Spleen (tissue), 7 donors: ENCODE measurements at regions not wholly inside any gene's neighbourhood (a gene's known extent, or its start where the extent isn't known, plus 50 kb on each side); places are given as distances from the start of the nearest gene placed in this dataset.

Source experiments
- POLR2A ChIP-seq, 3 donors: fragments of 450-650 bp; IDR thresholded peaks; one replicate each; pipeline ENCODE4 v1.5.1; 2017; ENCODE audit warnings: antibody characterized with exemption in 3 of 3, mild to moderate bottlenecking in 1 of 3
- POLR2AphosphoS5 ChIP-seq, 3 donors: sonication (generic); formaldehyde crosslinking; IDR thresholded peaks; one replicate each; pipeline ENCODE4 v1.5.1; 2017; ENCODE audit warnings: antibody characterized with exemption in 3 of 3
- TF ChIP-seq, protein P1 (sequence below), 11 experiments: fragments of 200-600 bp in 7 of 11; fragments of 450-650 bp in 4 of 11; sonication (generic) in 4 of 11; IDR thresholded peaks in 8 of 11; conservative IDR thresholded peaks in 3 of 11; 1 replicate in 7 of 11; 2 replicates in 4 of 11; pipeline versions ENCODE4 v1.4.0 to v1.8.0; 2016 to 2021; ENCODE audit warnings: antibody characterized with exemption in 11 of 11, inconsistent platforms in 4 of 11, mild to moderate bottlenecking in 1 of 11
- donor health status: DM: no; HTN: no; CAD: no; lungs with moderate emphysema.
- donor health status: DM: no; HTN: no; CAD: no.
- donor health status: DM: no; HTN: no; CAD: no.

DNA sequence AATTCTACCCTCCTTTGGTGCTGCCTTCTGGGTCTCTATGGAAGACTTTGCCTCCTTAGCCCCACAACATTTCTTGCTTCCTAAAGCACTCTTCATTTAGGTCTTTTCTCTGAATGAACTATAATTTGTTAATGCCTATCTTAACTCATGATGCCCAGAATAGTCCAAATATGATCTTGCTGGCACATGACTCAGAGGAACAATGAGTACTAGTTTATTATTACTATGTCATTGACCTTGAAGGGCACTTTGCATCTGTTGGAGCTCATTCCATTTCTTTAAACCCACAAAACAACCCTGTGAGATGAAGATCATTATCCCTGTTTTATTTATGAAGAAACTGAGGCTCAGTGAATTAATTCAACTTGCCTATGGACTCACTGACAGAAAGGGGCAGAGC is 320.2 kb upstream of the PLET1 start:
- TF ChIP-seq POLR2AphosphoS5 (IDR thresholded peaks at IDR 0.05) (no peak), POLR2A (IDR thresholded peaks at IDR 0.05) (no peak)
- TF ChIP-seq, protein P1, sequence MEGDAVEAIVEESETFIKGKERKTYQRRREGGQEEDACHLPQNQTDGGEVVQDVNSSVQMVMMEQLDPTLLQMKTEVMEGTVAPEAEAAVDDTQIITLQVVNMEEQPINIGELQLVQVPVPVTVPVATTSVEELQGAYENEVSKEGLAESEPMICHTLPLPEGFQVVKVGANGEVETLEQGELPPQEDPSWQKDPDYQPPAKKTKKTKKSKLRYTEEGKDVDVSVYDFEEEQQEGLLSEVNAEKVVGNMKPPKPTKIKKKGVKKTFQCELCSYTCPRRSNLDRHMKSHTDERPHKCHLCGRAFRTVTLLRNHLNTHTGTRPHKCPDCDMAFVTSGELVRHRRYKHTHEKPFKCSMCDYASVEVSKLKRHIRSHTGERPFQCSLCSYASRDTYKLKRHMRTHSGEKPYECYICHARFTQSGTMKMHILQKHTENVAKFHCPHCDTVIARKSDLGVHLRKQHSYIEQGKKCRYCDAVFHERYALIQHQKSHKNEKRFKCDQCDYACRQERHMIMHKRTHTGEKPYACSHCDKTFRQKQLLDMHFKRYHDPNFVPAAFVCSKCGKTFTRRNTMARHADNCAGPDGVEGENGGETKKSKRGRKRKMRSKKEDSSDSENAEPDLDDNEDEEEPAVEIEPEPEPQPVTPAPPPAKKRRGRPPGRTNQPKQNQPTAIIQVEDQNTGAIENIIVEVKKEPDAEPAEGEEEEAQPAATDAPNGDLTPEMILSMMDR (IDR thresholded peaks at IDR 0.05 in 8 of 11, conservative IDR thresholded peaks at IDR 0.05 in 3 of 11): no peak
